ENCODE measurements at regions not wholly inside any gene's neighbourhood (a gene's known extent, or its start where the extent isn't known, plus 50 kb on each side); places are given as distances from the start of the nearest gene placed in this dataset.

DNA sequence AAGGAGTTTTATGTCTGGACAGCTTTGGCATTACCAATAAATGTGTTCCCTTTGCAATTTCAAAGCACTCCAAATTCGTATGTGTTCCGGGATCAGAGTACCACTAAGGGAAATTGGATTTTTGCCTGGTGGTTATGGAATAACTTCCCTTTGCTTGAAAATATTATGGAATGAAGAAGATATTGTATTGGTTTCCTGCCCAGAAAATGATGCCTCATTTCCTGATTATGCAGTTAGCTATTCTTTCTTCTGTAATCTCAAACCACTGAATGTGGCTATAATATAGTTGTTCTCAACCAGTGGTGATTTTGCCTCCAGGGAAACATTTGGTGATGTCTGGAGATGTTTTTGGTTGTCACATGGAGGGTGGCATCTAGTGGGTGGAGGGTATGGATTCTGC lies 142.9 kb downstream of the PCDH7 start:
- Histone ChIP-seq H2AFZ (replicated peaks) (no peak overlapping the region), H3K4me1 (peaks cover 7% of the 10 kb centered on the region), H3K27me3 (no peaks in the 10 kb centered on the region), H3K79me2 (ENCODE audit: low read depth) (no peaks in the 10 kb centered on the region), H3K27ac (no peak overlapping the region), H3K36me3 (no peaks in the 10 kb centered on the region), H4K20me1 (ENCODE audit: low read depth) (no peaks in the 10 kb centered on the region), H3K9me3 (ENCODE audit: low read depth) (no peaks in the 10 kb centered on the region), H3F3A (ENCODE audit: low read depth) (no peaks in the 10 kb centered on the region), H3K4me3 (no peak overlapping the region), H3K9ac (no peak overlapping the region), H3K4me2 (no peak overlapping the region)
- Mint-ChIP-seq H3K9me3 (no peaks in the 10 kb centered on the region), H3K4me3 (no peak overlapping the region), H3K27ac (no peak overlapping the region), H3K27me3 (ENCODE audit: insufficient read depth, low read depth) (no peaks in the 10 kb centered on the region), H3K4me1 (peaks cover 5% of the 10 kb centered on the region), H3K36me3 (peaks cover 4% of the 10 kb centered on the region)
- no peak for DNase-seq (ENCODE audit: low spot score)
- TF ChIP-seq EZH2 (IDR thresholded peaks at IDR 0.05) (no peak), EZH2phosphoT487 (IDR thresholded peaks at IDR 0.05) (no peak)
- TF ChIP-seq, protein P1, sequence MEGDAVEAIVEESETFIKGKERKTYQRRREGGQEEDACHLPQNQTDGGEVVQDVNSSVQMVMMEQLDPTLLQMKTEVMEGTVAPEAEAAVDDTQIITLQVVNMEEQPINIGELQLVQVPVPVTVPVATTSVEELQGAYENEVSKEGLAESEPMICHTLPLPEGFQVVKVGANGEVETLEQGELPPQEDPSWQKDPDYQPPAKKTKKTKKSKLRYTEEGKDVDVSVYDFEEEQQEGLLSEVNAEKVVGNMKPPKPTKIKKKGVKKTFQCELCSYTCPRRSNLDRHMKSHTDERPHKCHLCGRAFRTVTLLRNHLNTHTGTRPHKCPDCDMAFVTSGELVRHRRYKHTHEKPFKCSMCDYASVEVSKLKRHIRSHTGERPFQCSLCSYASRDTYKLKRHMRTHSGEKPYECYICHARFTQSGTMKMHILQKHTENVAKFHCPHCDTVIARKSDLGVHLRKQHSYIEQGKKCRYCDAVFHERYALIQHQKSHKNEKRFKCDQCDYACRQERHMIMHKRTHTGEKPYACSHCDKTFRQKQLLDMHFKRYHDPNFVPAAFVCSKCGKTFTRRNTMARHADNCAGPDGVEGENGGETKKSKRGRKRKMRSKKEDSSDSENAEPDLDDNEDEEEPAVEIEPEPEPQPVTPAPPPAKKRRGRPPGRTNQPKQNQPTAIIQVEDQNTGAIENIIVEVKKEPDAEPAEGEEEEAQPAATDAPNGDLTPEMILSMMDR (IDR thresholded peaks at IDR 0.05) = no peak

DNA sequence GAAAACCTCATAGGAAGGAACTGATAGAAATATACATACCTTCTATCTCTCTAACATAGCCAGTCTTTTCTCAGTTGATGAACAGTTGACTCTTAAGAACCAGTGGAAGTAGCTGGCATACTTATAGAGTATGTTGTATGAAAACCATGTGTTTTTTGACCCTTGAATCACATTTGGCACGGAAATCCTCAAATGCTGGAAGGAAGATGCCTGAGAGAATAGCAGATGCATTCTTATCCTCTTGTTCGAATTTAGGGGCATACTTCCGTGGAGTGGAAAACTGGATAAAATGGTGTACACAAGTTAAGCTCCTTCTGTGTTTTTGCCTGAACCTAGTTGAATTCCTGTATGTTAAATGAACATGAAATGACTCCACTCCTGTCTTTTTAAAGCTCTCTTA lies 145.5 kb downstream of the PCDH7 start:
- H3K36me3 Mint-ChIP-seq = peaks cover 6% of the 10 kb centered on the region
- Histone ChIP-seq H3K9ac (no peak overlapping the region), H3K4me1 (no peaks in the 10 kb centered on the region), H4K20me1 (ENCODE audit: low read depth) (no peaks in the 10 kb centered on the region), H3K4me2 (no peak overlapping the region), H2AFZ (replicated peaks) (no peak overlapping the region), H3K79me2 (ENCODE audit: low read depth) (no peaks in the 10 kb centered on the region), H3K9me3 (ENCODE audit: low read depth) (no peaks in the 10 kb centered on the region), H3K4me3 (no peak overlapping the region), H3F3A (ENCODE audit: low read depth) (no peaks in the 10 kb centered on the region), H3K27ac (no peak overlapping the region), H3K27me3 (no peaks in the 10 kb centered on the region), H3K36me3 (no peaks in the 10 kb centered on the region)
- H3K27ac Mint-ChIP-seq = no peak overlapping the region
- H3K4me3 Mint-ChIP-seq = no peak overlapping the region
- no peak for DNase-seq (ENCODE audit: low spot score)
- H3K4me1 Mint-ChIP-seq = peaks cover 5% of the 10 kb centered on the region
- no peaks in the 10 kb centered on the region for H3K27me3 Mint-ChIP-seq (ENCODE audit: insufficient read depth, low read depth)
- TF ChIP-seq EZH2 (IDR thresholded peaks at IDR 0.05) = no peak
- TF ChIP-seq EZH2phosphoT487 (IDR thresholded peaks at IDR 0.05) = no peak
- TF ChIP-seq, protein P1 (IDR thresholded peaks at IDR 0.05) = no peak
- H3K9me3 Mint-ChIP-seq = peaks cover 2% of the 10 kb centered on the region

DNA sequence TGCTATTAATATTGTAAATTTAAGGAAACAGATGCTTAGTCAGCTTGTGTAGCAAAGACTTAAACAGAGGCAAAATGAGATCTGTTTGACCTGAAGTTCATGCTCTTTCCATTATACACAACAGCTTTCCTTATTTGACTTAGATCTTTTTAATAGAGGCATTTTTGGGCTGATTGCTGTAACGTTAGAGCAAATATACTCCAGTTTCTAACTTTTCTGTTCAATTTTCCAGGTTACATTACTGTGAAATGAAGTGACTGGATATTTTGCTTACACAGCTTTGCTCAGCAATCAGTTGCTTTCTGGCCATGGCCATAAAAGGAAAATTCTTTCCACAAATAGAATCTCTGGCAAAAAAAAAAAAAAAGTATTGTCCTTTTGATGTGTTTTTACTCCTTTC lies 146.2 kb downstream of the PCDH7 start:
- TF ChIP-seq, protein P1 (IDR thresholded peaks at IDR 0.05) = no peak
- TF ChIP-seq EZH2 (IDR thresholded peaks at IDR 0.05) (no peak), EZH2phosphoT487 (IDR thresholded peaks at IDR 0.05) (no peak)
- Histone ChIP-seq H3K4me3 (no peak overlapping the region), H3K4me1 (no peaks in the 10 kb centered on the region), H3K9ac (no peak overlapping the region), H3K27ac (no peak overlapping the region), H3K27me3 (no peaks in the 10 kb centered on the region), H4K20me1 (ENCODE audit: low read depth) (no peaks in the 10 kb centered on the region), H3K79me2 (ENCODE audit: low read depth) (no peaks in the 10 kb centered on the region), H3K9me3 (ENCODE audit: low read depth) (no peaks in the 10 kb centered on the region), H3F3A (ENCODE audit: low read depth) (no peaks in the 10 kb centered on the region), H3K4me2 (no peak overlapping the region), H3K36me3 (no peaks in the 10 kb centered on the region), H2AFZ (replicated peaks) (no peak overlapping the region)
- H3K27ac Mint-ChIP-seq = no peak overlapping the region
- H3K9me3 Mint-ChIP-seq = peaks cover 2% of the 10 kb centered on the region
- H3K36me3 Mint-ChIP-seq = peaks cover 6% of the 10 kb centered on the region
- no peaks in the 10 kb centered on the region for H3K27me3 Mint-ChIP-seq (ENCODE audit: insufficient read depth, low read depth)
- peaks cover 5% of the 10 kb centered on the region for H3K4me1 Mint-ChIP-seq
- H3K4me3 Mint-ChIP-seq = no peak overlapping the region
- no peak for DNase-seq (ENCODE audit: low spot score)

Data from neural progenitor cell (in vitro differentiated cells).